Suprapubic skin (tissue), 4 donors: ENCODE measurements at regions not wholly inside any gene's neighbourhood (a gene's known extent, or its start where the extent isn't known, plus 50 kb on each side); places are given as distances from the start of the nearest gene placed in this dataset.

ENCODE experiments used
- EP300 ChIP-seq: sonication (generic); formaldehyde crosslinking; IDR thresholded peaks from one replicate; pipeline ENCODE4 v1.6.1; 2017; ENCODE audit warnings: antibody characterized with exemption
- POLR2A ChIP-seq, 2 donors: fragments of 450-650 bp; IDR thresholded peaks; one replicate each; pipeline ENCODE4 v1.6.1; 2017; ENCODE audit warnings: antibody characterized with exemption in 2 of 2, mild to moderate bottlenecking in 2 of 2, moderate library complexity in 2 of 2
- POLR2AphosphoS5 ChIP-seq, 3 donors: sonication (generic); formaldehyde crosslinking; IDR thresholded peaks; one replicate each; pipeline ENCODE4 v1.6.1; 2017; ENCODE audit warnings: antibody characterized with exemption in 3 of 3
- TF ChIP-seq, protein P1 (sequence below), 2 donors: fragments of 200-600 bp in 1 of 2; fragments of 450-650 bp in 1 of 2; sonication (generic) in 1 of 2; IDR thresholded peaks; one replicate each; pipeline ENCODE4 v1.5.1; 2016 to 2019; ENCODE audit warnings: antibody characterized with exemption in 2 of 2, mild to moderate bottlenecking in 1 of 2, moderate library complexity in 1 of 2

DNA sequence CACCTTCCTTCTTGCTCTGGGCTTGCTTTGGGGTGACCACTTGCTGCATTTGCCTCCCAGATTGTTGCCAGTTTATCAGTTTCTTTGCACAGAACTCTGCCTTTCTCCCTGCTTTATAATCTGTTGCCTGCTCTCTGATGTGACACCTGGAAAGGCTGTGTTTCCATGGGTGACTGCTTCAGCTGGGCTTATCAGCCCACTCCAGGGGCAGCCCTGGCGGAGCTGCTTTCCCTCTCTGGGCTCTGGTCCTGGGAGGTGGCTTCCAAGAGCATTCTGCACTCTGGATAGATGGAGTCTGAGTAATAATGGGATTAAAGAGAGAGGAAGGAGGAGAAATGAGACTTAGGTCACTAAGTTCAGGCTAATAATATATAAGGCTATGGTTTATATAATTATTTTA is 352.7 kb downstream of the TSN start:
- TF ChIP-seq, protein P1, sequence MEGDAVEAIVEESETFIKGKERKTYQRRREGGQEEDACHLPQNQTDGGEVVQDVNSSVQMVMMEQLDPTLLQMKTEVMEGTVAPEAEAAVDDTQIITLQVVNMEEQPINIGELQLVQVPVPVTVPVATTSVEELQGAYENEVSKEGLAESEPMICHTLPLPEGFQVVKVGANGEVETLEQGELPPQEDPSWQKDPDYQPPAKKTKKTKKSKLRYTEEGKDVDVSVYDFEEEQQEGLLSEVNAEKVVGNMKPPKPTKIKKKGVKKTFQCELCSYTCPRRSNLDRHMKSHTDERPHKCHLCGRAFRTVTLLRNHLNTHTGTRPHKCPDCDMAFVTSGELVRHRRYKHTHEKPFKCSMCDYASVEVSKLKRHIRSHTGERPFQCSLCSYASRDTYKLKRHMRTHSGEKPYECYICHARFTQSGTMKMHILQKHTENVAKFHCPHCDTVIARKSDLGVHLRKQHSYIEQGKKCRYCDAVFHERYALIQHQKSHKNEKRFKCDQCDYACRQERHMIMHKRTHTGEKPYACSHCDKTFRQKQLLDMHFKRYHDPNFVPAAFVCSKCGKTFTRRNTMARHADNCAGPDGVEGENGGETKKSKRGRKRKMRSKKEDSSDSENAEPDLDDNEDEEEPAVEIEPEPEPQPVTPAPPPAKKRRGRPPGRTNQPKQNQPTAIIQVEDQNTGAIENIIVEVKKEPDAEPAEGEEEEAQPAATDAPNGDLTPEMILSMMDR (IDR thresholded peaks at IDR 0.05), result no peak
- TF ChIP-seq EP300 (no peak), POLR2A (IDR thresholded peaks at IDR 0.05) (no peak), POLR2AphosphoS5 (IDR thresholded peaks at IDR 0.05) (no peak)
